NCI-H2196 treated with DMSO at 0.1 percent for 48 hours (cell line): ENCODE measurements at regions not wholly inside any gene's neighbourhood (a gene's known extent, or its start where the extent isn't known, plus 50 kb on each side); places are given as distances from the start of the nearest gene placed in this dataset.
"Not testable (repeated sequence)": the region's sequence is repeated elsewhere in the genome, so short reads cannot be mapped to it uniquely, and the experiment has no call there.

Experiments
- DNase-seq: peaks from one replicate; lab custom pipeline; 2025; ENCODE audit not compliant: unreplicated experiment; lab: John Stamatoyannopoulos, UW

DNA sequence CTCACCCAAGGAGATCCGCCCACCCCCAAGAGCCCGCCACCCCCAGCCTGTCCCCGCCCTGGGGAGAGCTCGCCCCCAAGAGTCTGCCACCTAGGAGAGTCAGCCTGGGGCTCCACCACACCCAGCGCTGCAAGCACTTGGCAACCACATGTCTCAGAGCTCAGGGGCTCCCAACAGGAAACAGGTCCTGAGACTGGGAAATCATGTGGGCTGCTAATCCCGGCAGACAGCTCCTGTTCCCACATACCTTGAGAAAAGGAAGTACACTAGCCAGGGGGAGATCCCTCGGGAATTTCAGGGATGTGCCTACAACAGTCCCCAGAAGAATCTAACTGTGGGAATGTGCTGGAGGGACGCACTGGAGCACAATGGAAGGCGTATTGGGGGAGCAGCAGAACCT lies 331.4 kb downstream of the ANAPC1 start:
- not testable (repeated sequence) for DNase-seq

DNA sequence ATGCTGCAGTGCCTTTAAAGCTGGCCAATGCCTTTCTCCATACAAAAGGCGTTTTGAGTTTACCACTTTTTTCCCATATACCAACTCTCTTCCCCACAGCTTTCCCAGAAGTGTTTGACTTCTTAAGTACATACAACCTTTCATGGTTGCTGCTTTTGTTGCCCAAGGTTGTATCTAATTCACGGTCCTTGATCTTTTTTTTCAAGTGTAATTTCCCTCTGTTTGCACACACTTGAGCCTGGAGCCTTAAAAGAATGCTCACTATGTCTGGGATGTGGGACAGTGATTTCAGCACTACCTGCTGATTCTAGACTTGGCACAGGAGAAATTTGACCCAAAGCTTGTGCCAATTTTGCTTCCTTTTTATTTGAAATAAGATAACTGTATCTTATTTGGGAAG lies 324.7 kb downstream of the ANAPC1 start:
- DNase-seq = not testable (repeated sequence)

DNA sequence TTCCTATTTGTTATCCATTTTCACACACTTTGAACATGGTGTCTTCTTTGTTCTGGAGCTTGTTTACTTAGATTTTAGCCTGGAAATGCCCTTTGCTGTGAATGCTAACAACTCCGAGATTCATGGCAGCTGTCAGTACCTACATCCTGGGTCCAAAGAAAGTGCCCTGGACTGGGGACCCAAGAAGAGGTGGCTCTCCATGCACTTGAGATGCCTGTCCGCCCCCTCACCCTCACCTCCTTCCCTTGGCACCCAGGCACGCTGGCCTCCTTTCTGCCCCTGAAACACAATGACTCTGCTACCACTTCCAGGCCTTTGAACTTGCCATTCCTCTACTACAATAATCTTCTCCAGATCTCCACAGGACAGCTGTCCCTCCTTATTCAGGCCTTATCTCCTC lies 324.2 kb downstream of the ANAPC1 start:
- DNase-seq = not testable (repeated sequence)

DNA sequence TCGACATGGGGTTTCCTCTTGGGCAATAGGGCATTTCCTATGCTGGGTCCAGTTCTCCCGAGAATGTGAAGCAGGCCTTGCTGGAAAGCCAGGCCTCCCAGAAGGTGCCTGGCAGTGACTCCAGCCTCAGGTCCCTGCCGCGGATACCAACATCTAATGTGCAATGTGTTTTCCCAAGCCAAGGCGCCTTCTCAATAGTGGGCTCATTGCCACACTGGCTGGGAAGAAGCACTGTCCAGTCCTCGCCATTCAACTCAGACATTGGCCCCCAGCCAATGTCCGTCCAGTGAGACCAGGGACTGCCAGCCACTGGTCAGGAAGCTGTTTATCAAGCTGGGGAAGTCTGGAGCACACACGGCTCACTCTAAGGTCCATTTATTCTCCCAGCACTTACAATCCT lies 317.9 kb downstream of the ANAPC1 start:
- DNase-seq = not testable (repeated sequence)

DNA sequence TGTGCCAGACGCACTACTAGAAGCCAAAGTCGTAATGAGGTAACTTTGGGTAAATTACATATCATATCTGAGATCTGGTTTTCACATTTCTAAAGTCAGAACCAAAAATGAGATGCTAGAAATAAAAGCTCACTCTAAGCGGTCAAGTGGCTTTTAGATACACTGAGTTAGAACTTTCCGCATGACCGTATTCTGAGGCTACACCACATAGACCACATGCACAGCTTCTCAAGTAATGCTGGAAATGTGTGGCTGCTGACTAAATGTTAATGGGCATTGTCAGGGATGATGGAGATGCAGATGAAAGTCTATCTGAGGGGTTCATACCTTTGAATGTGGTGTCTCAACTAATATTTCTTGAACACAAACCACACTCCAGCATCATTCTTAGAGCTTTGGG lies 316.8 kb downstream of the ANAPC1 start:
- not testable (repeated sequence) for DNase-seq

DNA sequence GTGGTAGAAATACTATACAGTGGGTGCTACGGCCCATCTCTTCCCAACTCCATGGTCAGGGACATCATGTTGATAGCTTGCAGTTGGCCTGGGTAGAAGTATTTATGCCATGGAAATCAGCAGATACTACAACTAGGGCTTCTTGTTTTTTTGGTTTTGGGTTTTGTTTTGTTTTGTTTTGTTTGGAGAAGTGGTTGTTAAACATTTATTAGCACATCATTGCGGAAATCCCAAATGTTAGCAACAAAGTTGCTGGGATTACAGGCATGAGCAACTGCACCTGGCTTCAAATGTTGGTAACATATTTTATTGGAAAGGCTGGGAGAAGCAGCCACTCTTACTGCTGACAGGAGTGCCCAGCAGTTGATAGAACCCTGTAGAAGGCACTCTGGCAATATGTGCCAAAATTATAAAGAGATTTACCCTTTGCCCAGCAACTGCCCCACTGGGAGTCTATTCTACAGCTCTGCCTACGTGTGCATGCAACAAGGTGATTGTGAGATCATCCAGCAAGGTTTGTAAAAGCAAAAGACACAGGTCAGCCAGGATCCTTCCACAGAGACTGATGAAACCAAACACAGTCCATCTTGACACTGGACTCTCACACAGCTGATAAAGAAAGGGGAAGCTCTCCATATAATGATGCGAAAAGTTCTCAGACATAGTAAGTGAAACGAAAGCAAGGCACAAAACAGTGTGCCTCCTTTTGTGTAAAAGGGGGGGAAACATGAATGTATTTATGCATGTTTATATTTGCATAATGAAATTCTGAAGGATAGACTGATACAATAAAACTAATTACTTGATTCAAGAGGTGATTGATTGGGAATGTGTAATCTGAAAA lies 314.4 kb downstream of the ANAPC1 start:
- DNase-seq = not testable (repeated sequence)

DNA sequence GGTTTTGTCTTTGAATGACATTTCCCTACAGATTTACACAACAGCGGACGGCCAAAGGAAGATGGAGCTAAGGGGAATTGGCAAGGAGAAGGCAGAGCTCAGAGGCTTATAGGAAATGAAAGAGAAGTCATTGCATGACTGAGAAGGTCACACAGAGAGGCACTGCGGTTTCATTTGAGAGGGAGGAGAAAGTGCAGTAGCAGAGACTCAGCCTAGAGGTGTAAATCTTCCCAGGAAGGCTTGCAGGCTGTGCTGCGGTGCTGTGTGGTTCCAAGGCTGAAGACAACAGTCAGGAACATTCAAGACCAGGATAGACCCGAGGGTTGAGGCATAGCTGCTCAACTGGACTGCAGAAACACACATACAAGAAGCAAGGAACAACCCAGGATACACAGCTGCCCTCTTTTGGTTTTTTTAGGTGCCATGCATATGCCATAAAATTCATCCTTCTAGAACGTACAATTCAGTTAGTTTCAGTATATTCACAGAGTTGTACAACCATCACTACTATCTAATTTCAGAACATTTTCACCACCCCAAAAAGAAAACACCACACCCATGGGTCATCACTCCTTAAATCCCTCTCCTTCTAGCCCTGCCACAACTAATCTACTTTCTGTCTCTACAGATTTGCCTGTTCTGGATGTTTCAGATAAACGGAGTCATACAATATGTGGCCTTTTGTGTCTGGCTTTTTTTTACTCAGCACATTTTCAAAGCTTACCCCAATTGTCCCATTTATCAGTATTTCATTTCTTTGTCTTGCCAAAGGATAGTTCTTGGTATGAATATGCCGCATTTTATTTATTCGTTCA lies 313.5 kb downstream of the ANAPC1 start:
- not testable (repeated sequence) for DNase-seq

DNA sequence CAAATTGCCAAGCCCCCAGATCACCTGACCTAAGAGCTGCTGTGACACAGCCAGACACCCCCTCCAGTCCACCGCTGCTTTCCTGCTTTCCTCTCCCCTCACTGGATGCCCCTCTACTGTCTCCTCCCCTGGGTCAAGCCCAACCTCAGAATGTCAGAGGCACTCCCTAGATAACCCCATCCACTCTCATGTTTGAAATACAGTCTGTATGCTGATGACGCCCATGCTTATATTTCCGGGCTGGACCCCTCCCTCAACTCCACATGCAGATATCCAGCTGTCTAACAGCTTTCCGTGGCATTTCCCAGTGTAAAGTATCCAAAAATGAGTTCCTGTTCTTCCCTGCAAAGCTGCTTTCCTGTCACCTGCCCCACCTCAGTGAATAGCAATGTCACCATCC lies 309.2 kb downstream of the ANAPC1 start:
- DNase-seq = not testable (repeated sequence)

DNA sequence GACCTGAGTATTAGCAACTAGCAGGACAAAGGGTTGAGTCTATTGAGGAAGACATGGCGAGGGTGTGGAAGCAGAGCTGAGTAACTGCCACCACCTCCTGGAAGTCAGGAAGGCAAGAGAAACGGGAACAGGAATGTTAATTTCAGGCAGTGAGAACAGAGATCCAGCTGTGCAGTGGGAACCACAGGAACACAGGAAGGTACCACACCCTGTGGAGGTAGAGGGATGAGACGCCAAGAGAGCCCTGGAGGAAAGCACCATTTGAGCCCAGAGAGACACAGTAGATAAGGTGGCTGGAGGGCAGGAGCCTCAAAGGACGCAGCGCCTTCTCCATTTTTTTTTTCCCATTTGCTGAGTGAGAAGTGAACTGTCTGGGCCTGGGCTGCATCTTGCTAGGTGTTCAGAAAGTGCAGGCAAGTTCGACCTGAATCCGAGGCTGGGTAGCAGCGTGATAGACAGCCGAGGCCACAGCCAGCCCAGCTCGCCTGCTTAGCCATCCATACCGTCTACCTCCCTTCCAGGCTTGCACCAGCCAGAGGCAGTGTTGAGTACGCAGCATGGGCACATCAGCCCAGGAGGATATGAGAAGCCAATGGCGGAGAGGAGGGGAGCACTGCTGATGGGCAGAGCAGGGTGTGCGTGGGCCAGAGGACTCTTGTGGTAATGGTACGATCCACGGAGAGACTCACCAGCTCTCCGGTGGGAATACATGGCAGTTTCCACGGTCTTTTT lies 306.7 kb downstream of the ANAPC1 start:
- DNase-seq = not testable (repeated sequence)

DNA sequence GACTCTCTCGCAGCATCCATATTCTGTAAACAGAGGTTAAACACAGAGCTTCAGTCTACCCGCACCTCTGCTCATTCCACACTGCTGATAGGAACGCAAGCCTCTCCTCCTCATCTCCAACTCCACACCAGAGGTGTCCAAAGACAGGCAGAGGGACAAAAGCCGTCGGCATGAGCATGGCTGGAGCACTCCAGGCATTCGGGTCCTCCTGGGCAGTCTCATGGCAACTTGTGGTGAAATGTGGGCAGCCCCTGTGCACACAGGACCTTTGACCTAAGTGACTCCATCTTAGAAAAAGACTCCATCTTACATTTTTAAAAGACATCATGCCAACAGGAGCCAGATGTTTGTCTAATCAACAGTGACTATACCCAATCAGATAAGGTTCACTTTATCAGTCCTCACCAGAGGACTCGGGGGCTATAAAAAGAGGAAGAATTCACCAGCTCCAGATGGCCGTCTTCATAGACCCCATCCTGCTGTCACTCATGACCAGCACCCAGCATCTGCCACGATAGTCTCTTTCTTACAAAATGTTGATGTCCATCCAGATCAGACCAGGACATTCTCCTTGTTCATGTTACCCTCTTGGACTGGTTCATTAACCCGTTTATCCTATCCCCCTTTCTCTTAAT lies 304.4 kb downstream of the ANAPC1 start:
- not testable (repeated sequence) for DNase-seq

DNA sequence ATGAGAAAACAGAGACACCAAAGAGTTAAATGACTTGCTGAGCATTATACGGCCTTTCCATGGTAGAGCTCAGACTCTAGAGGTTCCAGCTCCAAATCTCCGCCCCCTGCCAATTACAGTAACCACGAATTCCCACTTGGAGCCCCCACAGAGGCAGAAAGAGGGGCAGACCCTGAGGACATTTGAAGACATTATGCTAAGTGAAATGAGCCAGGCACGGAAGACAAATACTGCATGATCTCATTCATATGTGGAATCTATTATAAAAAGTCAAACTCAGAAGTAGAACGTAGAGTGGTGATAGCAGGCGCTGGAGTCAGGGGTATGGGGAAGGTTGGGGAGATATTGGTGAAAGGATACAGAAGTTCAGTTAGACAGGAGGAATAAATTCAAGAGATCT lies 303.4 kb downstream of the ANAPC1 start:
- not testable (repeated sequence) for DNase-seq

DNA sequence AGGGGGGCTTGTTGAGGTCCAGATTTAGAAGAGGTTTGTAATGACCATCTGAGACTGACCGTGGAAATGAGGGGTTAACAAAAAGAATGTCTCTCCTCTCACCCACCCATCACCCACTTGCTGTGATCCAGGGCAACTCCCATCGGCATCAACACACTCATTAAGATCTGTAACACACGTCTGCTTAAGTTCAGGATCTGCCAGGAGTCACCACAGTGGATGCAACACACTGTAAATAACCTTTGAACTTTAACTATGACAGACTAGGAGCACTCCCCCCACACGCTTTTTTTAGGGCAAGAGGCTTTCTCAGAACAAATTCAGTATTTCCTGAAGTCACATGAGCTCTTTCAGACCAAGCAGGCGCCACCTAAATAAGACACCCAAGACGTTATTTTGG lies 301.9 kb downstream of the ANAPC1 start:
- DNase-seq = not testable (repeated sequence)

DNA sequence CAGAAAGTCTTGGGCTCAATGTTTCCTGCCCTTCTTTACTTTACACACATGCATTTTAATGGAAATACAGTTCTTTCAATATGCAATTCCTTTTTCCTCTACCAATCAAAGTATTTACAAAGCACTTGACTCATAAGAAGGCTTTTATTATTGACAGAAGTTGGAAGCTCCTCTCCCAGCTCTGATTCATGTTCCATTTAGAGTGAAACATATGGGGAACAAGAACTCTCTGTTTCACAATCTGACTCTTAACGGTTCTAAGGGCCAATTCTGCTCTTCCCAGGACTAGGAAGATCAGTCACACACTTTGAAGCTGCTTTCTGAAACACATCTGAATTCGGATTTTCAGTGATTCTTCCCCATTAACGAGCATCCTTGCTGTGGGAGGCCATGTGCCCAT lies 300.5 kb downstream of the ANAPC1 start:
- not testable (repeated sequence) for DNase-seq

DNA sequence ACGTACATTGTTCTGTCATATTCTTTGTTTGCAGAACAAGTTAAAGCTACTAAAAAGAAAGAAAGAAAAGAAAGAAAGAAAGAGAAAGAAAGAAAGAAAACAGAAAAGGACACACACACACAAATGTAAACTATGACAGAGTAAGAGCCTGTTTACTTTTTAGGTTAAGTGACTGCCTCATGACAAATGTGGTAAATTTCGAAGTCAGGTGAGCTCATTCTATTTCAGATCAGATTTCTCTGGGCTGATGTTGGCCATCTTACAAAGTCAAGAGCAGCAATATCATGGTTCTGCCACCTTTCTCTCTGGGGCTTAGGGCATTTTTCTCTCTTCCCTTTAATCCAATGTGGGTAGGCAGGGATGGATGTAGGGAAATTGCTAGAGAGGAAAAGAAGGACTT lies 299.5 kb downstream of the ANAPC1 start:
- DNase-seq = not testable (repeated sequence)

DNA sequence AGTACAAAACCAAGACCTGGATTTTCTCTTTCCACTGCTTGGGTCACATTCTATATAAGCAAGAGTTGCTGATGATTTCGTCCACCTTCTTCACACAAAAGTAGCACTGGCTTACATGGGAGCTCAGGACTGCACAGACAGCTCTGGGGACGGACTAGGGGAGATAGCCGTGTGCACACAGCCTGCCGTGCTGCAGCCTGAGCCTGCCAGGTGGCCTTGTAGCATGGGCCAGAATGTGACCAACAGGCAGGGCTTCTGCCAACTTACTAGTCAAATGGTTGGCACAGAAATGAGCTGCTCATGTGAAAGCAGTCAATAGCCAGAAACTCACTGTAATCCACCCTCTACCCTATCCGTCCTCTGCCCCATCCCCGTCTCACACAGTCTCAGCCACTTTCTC lies 299.0 kb downstream of the ANAPC1 start:
- DNase-seq = not testable (repeated sequence)

DNA sequence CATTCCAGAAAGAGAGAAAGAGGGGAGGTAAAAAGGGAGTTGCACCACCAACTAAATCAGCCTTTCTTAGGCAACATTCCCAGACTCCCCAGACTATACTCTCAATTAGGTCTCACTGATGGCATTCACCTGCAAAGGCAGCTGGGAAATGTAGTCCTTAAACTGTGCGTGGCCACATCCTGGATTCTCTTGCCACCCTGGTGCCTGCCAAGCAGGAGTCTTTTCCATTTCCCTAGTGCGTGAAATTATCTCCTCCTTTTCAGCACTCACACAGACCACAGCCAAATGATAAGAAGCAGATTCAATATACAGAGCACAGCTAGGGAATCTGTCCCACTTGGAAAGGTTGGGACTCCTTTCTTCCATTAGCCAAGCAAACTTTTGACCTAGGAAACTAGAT lies 298.0 kb downstream of the ANAPC1 start:
- DNase-seq = not testable (repeated sequence)

DNA sequence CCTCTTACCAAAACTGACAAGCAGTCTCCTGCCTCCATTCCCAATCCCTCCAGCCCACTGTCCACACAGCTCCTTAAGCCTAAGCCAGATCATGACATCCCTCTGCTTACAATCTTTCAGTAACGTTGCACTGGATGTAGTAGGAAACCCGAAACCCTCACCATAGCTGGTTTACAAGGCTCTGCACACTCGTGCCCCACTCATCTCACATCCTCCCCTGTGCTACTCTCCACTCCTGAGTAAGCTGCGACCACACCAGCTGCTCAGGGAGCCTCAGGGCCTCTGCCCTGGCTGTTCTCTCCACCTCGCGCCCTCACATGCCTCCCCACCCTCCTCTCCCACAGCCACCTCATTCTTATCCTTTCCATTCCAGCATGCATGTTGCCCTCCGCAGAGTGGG lies 288.9 kb downstream of the ANAPC1 start:
- DNase-seq = not testable (repeated sequence)

DNA sequence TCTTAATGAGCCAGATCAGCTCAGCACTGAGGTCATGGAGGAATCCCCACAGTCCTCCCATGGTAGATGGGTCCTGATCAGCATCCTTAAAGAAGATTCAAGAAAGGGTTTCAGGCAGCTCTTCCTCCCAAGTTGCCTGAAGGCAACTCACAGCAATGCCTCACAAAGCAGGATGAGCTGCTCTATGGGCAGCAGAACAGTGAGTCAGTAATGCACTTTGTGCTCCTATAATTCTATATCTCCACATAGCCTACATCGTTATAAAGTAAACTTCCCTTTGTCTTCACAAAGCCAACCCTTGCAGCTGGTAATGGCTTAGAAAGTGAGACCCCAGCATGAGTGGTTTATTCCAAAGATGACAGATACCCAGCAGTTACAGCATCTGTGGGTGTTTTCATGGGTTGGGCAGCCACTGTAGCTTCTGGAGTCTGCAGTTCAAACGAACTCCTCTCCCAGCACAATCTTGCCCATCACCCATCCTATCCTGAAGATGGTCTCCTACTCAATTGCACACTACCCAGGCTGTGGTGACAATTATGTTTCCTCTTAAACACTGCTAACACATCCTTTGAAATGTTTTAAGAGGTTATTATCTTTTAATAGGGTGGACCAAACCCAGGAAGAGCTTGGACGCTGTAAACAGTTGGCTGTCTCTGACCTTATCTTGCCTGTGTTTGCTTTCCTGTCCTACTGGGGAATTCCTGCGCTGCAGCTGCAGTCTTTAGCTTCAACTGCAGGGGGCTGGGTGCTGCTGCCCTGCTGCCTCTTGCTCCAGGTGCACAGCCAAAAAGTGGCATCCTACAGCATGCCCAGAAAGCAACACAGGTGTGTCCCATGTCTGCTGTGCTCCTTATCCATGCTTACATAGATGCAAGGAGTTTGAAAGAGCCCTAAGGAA lies 286.9 kb downstream of the ANAPC1 start:
- DNase-seq = not testable (repeated sequence)

DNA sequence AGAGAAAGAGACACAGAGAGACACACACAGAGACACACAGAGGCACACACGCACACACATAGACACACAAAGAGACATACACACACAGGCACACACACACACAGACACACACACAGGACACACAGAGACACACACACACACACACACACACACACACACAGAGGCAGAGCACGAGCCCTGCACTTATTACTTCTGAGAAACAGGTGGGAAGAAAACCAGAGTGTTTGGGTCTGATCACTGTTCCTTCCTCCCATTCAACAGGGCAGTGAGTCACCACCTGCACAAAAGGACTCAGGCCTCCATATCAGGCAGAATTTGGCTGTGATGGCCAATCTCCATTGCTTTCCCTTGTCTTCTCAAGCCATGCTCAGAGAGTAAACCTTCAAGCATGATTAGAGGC lies 285.0 kb downstream of the ANAPC1 start:
- DNase-seq = not testable (repeated sequence)

DNA sequence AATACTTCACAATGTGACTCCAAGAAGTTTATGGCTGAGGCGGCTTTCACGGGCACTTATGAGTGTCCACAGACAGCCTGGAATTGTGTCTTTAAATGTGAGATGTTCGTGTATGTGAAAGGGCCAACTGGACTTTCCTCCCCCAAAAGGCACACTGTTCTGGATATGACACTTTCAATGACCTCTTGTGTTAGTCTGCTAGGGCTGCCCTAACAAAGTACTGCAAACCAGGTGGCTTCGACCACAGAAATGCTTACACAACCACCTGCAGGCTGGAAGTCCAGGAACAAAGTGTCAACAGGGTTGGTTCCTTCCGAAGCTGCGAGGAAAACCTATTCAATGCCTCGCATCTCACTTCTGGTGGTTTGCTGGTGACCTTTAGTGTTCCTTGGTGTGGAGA lies 281.7 kb downstream of the ANAPC1 start:
- not testable (repeated sequence) for DNase-seq
